Bronchial epithelial cell (primary cell): ENCODE measurements at regions not wholly inside any gene's neighbourhood (a gene's known extent, or its start where the extent isn't known, plus 50 kb on each side); places are given as distances from the start of the nearest gene placed in this dataset.
"Not testable (repeated sequence)": the region's sequence is repeated elsewhere in the genome, so short reads cannot be mapped to it uniquely, and the experiment has no call there.

Experiments
- DNase-seq: peaks from one replicate; pipeline ENCODE4 v3.0.0-alpha.2; 2010; ENCODE audit warnings: low read depth
- FAIRE-seq: peaks from 2 replicates; lab custom pipeline; 2011; peaks lifted over from hg19 to GRCh38; lab: Jason Lieb, UNC
- H3K27me3 ChIP-seq: 2 replicates; pipeline ENCODE4 v1.5.1; 2011; ENCODE audit warnings: low read length; ENCODE audit not compliant: control insufficient read depth, insufficient read depth
- H3K36me3 ChIP-seq: 2 replicates; pipeline ENCODE4 v1.5.1; 2011; ENCODE audit warnings: low read length; ENCODE audit not compliant: control insufficient read depth, insufficient read depth
- H3K4me3 ChIP-seq: 2 replicates; pipeline ENCODE4 v1.5.1; 2011; ENCODE audit warnings: mild to moderate bottlenecking, low read depth, low read length, control low read depth
- TF ChIP-seq, protein P1 (sequence below): IDR thresholded peaks from 2 replicates; pipeline ENCODE4 v1.5.1; 2011; ENCODE audit warnings: mild to moderate bottlenecking, moderate library complexity, low read length, control low read depth, inconsistent platforms; ENCODE audit not compliant: insufficient read depth, severe bottlenecking

- Histone ChIP-seq H3K4me3 (no peak overlapping the region), H3K36me3 (no peaks in the 10 kb centered on the region), H3K27me3 (no peaks in the 10 kb centered on the region)
- DNase-seq (no peak), FAIRE-seq (no peak)
- TF ChIP-seq, protein P1, sequence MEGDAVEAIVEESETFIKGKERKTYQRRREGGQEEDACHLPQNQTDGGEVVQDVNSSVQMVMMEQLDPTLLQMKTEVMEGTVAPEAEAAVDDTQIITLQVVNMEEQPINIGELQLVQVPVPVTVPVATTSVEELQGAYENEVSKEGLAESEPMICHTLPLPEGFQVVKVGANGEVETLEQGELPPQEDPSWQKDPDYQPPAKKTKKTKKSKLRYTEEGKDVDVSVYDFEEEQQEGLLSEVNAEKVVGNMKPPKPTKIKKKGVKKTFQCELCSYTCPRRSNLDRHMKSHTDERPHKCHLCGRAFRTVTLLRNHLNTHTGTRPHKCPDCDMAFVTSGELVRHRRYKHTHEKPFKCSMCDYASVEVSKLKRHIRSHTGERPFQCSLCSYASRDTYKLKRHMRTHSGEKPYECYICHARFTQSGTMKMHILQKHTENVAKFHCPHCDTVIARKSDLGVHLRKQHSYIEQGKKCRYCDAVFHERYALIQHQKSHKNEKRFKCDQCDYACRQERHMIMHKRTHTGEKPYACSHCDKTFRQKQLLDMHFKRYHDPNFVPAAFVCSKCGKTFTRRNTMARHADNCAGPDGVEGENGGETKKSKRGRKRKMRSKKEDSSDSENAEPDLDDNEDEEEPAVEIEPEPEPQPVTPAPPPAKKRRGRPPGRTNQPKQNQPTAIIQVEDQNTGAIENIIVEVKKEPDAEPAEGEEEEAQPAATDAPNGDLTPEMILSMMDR = no peak
Observed at GRCh38 chr12:33052141-33053051, 155.8 kb upstream of the PKP2 start.

DNA sequence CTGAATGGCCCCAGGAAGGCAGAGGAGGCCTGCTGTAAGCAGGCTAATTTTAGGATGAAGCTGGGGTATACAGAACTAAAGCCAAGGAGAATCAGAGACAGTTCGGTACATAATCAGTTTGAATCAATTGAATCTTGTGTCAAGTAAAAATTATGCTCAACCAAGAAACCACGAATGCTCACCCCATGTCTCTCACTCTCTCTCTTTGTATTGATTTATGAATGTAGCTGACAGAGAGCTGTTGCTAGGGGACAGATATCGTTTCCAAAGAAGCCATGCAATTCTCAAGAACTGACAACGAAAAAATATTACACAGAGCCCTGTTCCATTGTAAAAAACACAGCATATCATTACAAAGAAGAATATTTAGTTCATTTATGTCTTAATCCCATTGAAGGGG, 151.1 kb upstream of the PKP2 start:
- TF ChIP-seq, protein P1 = no peak
- Histone ChIP-seq H3K27me3 (no peaks in the 10 kb centered on the region), H3K36me3 (no peaks in the 10 kb centered on the region), H3K4me3 (no peak overlapping the region)
- FAIRE-seq = no peak
- no peak for DNase-seq

DNA sequence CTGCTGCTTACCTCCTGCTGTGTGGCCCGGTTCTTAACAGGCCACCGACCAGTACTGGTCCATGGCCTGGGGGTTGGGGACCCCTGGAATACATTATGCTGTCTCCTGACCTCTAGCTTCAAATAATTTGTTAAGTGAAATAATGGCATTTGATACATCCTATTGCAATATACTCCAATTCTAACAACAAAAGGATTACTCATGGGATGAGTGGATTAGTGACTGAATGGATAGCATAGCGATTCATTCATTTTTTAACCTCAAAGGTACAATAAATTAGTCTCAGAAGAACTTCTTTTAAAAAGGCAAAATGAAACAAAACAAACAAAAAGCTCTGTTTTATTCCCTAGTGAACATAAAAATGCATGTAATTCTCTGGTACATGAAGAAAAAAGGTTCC, 147.9 kb upstream of the PKP2 start:
- FAIRE-seq (no peak), DNase-seq (peak; percentile 31)
- TF ChIP-seq, protein P1 = no peak
- H3K27me3 ChIP-seq = no peaks in the 10 kb centered on the region
- no peaks in the 10 kb centered on the region for H3K36me3 ChIP-seq
- H3K4me3 ChIP-seq = no peak overlapping the region

DNA sequence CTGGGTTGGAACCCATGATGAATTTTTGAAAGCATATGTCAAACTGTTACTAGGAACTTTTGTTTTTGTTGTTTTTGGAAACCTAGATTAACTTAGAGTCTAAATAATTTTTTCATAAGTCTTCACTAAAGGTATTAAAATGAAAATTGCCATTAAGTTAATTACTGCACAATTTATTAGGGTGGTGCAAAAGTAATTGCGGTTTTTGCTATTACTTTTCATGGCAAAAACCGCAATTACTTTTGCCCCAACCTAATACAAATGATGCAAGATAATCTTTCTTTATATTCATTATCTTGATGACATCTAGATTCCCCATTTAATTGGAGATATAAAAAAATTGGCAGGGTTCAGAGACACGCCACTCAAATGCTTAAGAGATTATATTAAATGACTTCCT, 145.0 kb upstream of the PKP2 start:
- TF ChIP-seq, protein P1 = no peak
- no peaks in the 10 kb centered on the region for H3K27me3 ChIP-seq
- FAIRE-seq (no peak), DNase-seq (no peak)
- H3K36me3 ChIP-seq = no peaks in the 10 kb centered on the region
- H3K4me3 ChIP-seq = no peak overlapping the region

GRCh38 chr12:33033999-33034398, 137.4 kb upstream of the PKP2 start:
- H3K27me3 ChIP-seq, FAIRE-seq, H3K36me3 ChIP-seq: not testable (repeated sequence)

DNA sequence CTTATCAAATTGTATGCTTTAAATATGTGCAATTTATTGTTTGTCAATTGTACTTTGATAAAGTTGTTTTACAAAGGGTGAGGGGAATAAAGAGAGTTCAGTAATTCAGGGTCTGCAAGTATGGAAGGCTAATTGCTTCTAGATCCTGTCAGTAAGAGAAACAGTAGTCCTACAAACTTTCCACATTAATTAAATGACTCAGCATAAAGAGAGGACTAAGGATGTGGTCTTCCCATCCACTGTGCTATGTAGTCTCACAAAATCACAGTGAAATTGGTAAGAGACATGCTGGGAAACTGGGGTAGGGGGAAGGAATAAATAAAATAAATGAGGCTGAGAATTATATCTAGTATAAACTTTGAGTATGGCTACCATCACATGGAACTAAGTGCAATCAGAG, 130.2 kb upstream of the PKP2 start:
- FAIRE-seq = no peak
- no peaks in the 10 kb centered on the region for H3K27me3 ChIP-seq
- no peak overlapping the region for H3K4me3 ChIP-seq
- TF ChIP-seq, protein P1 = no peak
- no peak for DNase-seq
- no peaks in the 10 kb centered on the region for H3K36me3 ChIP-seq

More at GRCh38 chr12:33033999-33034398, 137.4 kb upstream of the PKP2 start:
- H3K4me3 ChIP-seq, DNase-seq: not testable (repeated sequence)

- H3K36me3 ChIP-seq, H3K27me3 ChIP-seq, DNase-seq, FAIRE-seq, H3K4me3 ChIP-seq: not testable (repeated sequence)
Observed at GRCh38 chr12:33022724-33023123, 126.1 kb upstream of the PKP2 start.

GRCh38 chr12:33017029-33017428, 120.5 kb upstream of the PKP2 start:
- not testable (repeated sequence) for FAIRE-seq, H3K4me3 ChIP-seq, DNase-seq, H3K27me3 ChIP-seq, H3K36me3 ChIP-seq
